GM12878 (cell line): ENCODE measurements at regions not wholly inside any gene's neighbourhood (a gene's known extent, or its start where the extent isn't known, plus 50 kb on each side); places are given as distances from the start of the nearest gene placed in this dataset.

Experiments used
- ATAC-seq: fragments of 200-7000 bp; cut with Tn5 transposase; 3 replicates; pipeline ENCODE4 v1.9.1; 2020; ENCODE audit warnings: mild to moderate bottlenecking, moderate library complexity
- BruUV-seq: library from RNA; stranded (reverse); fragments of 400-500 nt; replicated peaks from 2 replicates; lab custom pipeline; 2021; lab: Mats Ljungman, UMichigan
- CTCF ChIA-PET: fragments of 300-600 bp; sonication (Branson Sonifier 250); formaldehyde crosslinking; extraction: SDS; loops from one replicate; lab custom pipeline; 2021; ENCODE audit warnings: inconsistent platforms; lab: Yijun Ruan, JAX
- POLR2A ChIA-PET: fragments of 350-600 bp; formaldehyde crosslinking; extraction: SDS; loops from one replicate; lab custom pipeline; 2021; ENCODE audit warnings: inconsistent platforms; lab: Charles Lee
- RAD21 ChIA-PET: fragments of 300-600 bp; sonication (Branson Sonifier 250); formaldehyde crosslinking; loops from one replicate; lab custom pipeline; 2023; ENCODE audit warnings: antibody characterized with exemption; ENCODE audit not compliant: unreplicated experiment; lab: Charles Lee
- SMC1A ChIA-PET: fragments of 300-600 bp; sonication (Branson Sonifier 250); formaldehyde crosslinking; loops from one replicate; lab custom pipeline; 2023; ENCODE audit not compliant: unreplicated experiment, uncharacterized antibody; lab: Charles Lee
- DNase-seq: peaks from one replicate; pipeline ENCODE4 v3.0.0-alpha.2; 2011; ENCODE audit warnings: low read depth, low spot score
- FAIRE-seq: peaks from 3 replicates; lab custom pipeline; 2011; peaks lifted over from hg19 to GRCh38; lab: Jason Lieb, UNC
- H2AFZ ChIP-seq: 2 replicates; pipeline ENCODE4 v1.6.0; 2011; ENCODE audit warnings: low read depth, low read length, control low read depth; ENCODE audit not compliant: control insufficient read depth
- H3K27ac ChIP-seq: 2 replicates; pipeline ENCODE4 v1.5.1; 2011; ENCODE audit warnings: control low read depth; ENCODE audit not compliant: control insufficient read depth, insufficient read depth
- H3K27me3 ChIP-seq, 2 experiments: replicated peaks in 1 of 2; 2 replicates each; pipeline versions ENCODE4 v1.6.0 to v1.6.1; 2011; ENCODE audit warnings: low read length in 1 of 2; ENCODE audit not compliant: control insufficient read depth in 2 of 2, insufficient read depth in 2 of 2
- H3K36me3 ChIP-seq, 2 experiments: 2 replicates each; pipeline ENCODE4 v1.5.1; 2011; ENCODE audit warnings: low read length in 1 of 2; ENCODE audit not compliant: control insufficient read depth in 2 of 2, insufficient read depth in 2 of 2
- H3K4me1 ChIP-seq: 2 replicates; pipeline ENCODE4 v1.6.1; 2011; ENCODE audit warnings: mild to moderate bottlenecking, low read length, moderate library complexity, mixed read lengths; ENCODE audit not compliant: control insufficient read depth, insufficient read depth
- H3K4me2 ChIP-seq: 2 replicates; pipeline ENCODE4 v1.6.0; 2011; ENCODE audit warnings: control low read depth; ENCODE audit not compliant: control insufficient read depth, insufficient read depth
- H3K4me3 ChIP-seq: fragments of 200-600 bp; sonication (generic); 2 replicates; pipeline ENCODE4 v1.5.1; 2016
- H3K79me2 ChIP-seq: 2 replicates; pipeline ENCODE4 v1.6.0; 2011; ENCODE audit warnings: low read length; ENCODE audit not compliant: control insufficient read depth, insufficient read depth
- H3K9ac ChIP-seq: 2 replicates; pipeline ENCODE4 v1.8.0; 2011; ENCODE audit warnings: low read length, control low read depth, mixed read lengths; ENCODE audit not compliant: control insufficient read depth, insufficient read depth
- H3K9me3 ChIP-seq: replicated peaks from 3 replicates; pipeline ENCODE4 v1.5.1; 2011; ENCODE audit warnings: mild to moderate bottlenecking, low read length; ENCODE audit not compliant: control insufficient read depth, insufficient read depth
- H4K20me1 ChIP-seq: 2 replicates; pipeline ENCODE4 v1.6.0; 2011; ENCODE audit not compliant: control insufficient read depth, insufficient read depth
- CREB1 ChIP-seq: IDR thresholded peaks from 2 replicates; pipeline ENCODE4 v1.6.1; 2012; ENCODE audit warnings: low read depth, mild to moderate bottlenecking, inconsistent platforms
- IKZF2 ChIP-seq, 2 experiments: fragments of 450-650 bp; IDR thresholded peaks; 2 replicates each; pipeline ENCODE4 v1.6.1; 2017; ENCODE audit warnings: mild to moderate bottlenecking in 2 of 2, moderate library complexity in 2 of 2
- JUNB ChIP-seq: IDR thresholded peaks from 2 replicates; pipeline ENCODE4 v1.6.1; 2016; ENCODE audit warnings: antibody characterized with exemption, mild to moderate bottlenecking
- KDM1A ChIP-seq: fragments of 200-600 bp; sonication (generic); IDR thresholded peaks from 2 replicates; pipeline ENCODE4 v1.6.1; 2016; ENCODE audit warnings: borderline replicate concordance
- MTA3 ChIP-seq: IDR thresholded peaks from 2 replicates; pipeline ENCODE4 v1.6.1; 2012; ENCODE audit warnings: low read length, inconsistent platforms, borderline replicate concordance
- MYC ChIP-seq: IDR thresholded peaks from 2 replicates; pipeline ENCODE4 v1.6.1; 2011; ENCODE audit warnings: mild to moderate bottlenecking, low read length, moderate library complexity, inconsistent platforms; ENCODE audit not compliant: insufficient read depth, insufficient replicate concordance, insufficient read length, severe bottlenecking
- NFXL1 ChIP-seq: fragments of 450-650 bp; IDR thresholded peaks from 2 replicates; pipeline ENCODE4 v1.6.1; 2017; ENCODE audit warnings: antibody characterized with exemption, mild to moderate bottlenecking, borderline replicate concordance
- ZBED1 ChIP-seq: IDR thresholded peaks from 2 replicates; pipeline ENCODE4 v1.6.1; 2016; ENCODE audit warnings: borderline replicate concordance
- ZNF274 ChIP-seq: IDR thresholded peaks from one replicate; pipeline ENCODE4 v1.8.0; 2011; ENCODE audit not compliant: insufficient read length, insufficient read depth
- WGBS: methylation state at CpG from one replicate; pipeline ENCODE4 v1.1.6; 2016; ENCODE audit warnings: low lambda C conversion rate; ENCODE audit not compliant: insufficient replicate concordance, insufficient coverage; ENCODE audit errors: missing lambda C conversion rate; 5-methylcytosine and 5-hydroxymethylcytosine counted together
- in situ Hi-C: fragments of 300-500 bp; cut with MboI; formaldehyde crosslinking; loops from 9 replicates; pipeline ENCODE4 v1.14.3; 2018; ENCODE audit warnings: mixed read lengths
- intact Hi-C: fragments of 100-400 bp; cut with micrococcal nuclease; formaldehyde crosslinking; loops from one replicate; pipeline ENCODE4 v1.14.2; 2022; ENCODE audit not compliant: unreplicated experiment
- TF ChIP-seq, protein P1 (sequence below): fragments of 450-650 bp; formaldehyde crosslinking; IDR thresholded peaks from 2 replicates; pipeline ENCODE4 v1.4.0; 2022; ENCODE audit warnings: mild to moderate bottlenecking, moderate library complexity
- TF ChIP-seq, protein P2 (sequence below): IDR thresholded peaks from 2 replicates; pipeline ENCODE4 v1.6.1; 2012; ENCODE audit warnings: low read depth, low read length, improper control_type of control experiment
- TF ChIP-seq, protein P3 (sequence below): fragments of 450-650 bp; IDR thresholded peaks from 2 replicates; pipeline ENCODE4 v1.6.1; 2017; ENCODE audit warnings: mild to moderate bottlenecking, moderate library complexity
- TF ChIP-seq, protein P4 (sequence below): IDR thresholded peaks from 2 replicates; pipeline ENCODE4 v1.6.1; 2012; ENCODE audit warnings: low read length, inconsistent platforms

DNA sequence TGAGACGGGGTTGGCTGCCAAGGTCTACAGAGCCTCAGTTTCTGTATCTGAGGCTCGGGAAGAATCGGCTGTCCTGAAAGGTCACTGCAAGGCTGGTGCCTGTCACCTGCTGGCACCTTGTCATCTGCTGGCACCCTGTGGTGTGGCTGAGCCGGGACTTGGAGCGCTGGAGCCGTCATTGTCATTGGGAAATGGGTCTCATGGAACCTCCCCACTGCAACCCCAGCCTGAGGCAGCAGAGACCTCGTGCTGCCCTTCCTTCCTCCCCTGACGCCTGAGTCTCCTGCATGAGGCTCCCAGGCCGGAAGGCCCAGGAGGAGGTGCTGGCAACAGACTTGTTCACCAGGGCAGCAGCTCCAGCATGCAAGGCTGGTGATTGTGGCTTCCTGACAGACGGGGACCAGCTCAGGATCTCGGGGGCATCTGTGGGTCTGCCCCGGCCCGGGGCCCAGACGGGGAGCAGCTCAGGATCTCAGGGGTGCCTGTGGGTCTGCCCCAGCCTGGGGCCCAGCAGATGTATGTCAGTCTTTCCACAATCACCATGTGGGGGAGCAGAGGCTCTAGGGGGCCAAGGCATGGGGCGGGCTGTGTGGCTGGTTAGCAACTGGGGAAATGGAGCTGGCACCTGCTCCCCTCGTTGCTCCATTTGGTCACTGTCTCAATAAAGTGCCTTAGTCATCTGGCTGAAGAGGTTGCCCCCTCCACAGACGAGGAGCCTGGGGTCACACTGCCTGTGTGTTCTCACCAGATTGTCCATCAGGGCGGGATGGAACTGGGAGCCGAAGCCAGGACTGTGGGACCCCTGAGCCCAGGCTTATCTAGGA lies 668.7 kb downstream of the BRD1 start:
- in situ Hi-C loops: loop anchor here (25.0 kb wide), 1 partner anchor 97 kb away; no protein-coding TSS in a partner anchor

More for the DNA sequence above, 668.7 kb downstream of the BRD1 start:
- Histone ChIP-seq H3K4me1 (no peaks in the 10 kb centered on the region), H3K27ac (no peak overlapping the region), H3K9ac (no peak overlapping the region), H3K36me3 (no peaks in the 10 kb centered on the region), H3K4me3 (no peak overlapping the region), H2AFZ (no peak overlapping the region), H3K4me2 (no peak overlapping the region), H3K9me3 (no peaks in the 10 kb centered on the region; the same call in 2 of the 3 replicates), H3K27me3 (no peaks in the 10 kb centered on the region), H4K20me1 (no peaks in the 10 kb centered on the region), H3K79me2 (no peaks in the 10 kb centered on the region)
- TF ChIP-seq, protein P1, sequence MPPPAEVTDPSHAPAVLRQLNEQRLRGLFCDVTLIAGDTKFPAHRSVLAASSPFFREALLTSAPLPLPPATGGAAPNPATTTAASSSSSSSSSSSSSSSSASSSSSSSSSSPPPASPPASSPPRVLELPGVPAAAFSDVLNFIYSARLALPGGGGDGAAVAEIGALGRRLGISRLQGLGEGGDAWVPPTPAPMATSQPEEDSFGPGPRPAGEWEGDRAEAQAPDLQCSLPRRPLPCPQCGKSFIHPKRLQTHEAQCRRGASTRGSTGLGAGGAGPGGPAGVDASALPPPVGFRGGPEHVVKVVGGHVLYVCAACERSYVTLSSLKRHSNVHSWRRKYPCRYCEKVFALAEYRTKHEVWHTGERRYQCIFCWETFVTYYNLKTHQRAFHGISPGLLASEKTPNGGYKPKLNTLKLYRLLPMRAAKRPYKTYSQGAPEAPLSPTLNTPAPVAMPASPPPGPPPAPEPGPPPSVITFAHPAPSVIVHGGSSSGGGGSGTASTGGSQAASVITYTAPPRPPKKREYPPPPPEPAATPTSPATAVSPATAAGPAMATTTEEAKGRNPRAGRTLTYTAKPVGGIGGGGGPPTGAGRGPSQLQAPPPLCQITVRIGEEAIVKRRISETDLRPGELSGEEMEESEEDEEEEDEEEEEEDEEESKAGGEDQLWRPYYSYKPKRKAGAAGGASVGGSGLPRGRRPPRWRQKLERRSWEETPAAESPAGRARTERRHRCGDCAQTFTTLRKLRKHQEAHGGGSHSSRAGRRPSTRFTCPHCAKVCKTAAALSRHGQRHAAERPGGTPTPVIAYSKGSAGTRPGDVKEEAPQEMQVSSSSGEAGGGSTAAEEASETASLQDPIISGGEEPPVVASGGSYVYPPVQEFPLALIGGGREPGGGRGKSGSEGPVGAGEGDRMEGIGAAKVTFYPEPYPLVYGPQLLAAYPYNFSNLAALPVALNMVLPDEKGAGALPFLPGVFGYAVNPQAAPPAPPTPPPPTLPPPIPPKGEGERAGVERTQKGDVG (CRISPR knock-in tag): no peak
- TF ChIP-seq MYC: no peak
- no peak for TF ChIP-seq ZNF274
- no peak for TF ChIP-seq JUNB
- no peak for TF ChIP-seq MTA3
- no peak for TF ChIP-seq CREB1
- TF ChIP-seq, protein P2, sequence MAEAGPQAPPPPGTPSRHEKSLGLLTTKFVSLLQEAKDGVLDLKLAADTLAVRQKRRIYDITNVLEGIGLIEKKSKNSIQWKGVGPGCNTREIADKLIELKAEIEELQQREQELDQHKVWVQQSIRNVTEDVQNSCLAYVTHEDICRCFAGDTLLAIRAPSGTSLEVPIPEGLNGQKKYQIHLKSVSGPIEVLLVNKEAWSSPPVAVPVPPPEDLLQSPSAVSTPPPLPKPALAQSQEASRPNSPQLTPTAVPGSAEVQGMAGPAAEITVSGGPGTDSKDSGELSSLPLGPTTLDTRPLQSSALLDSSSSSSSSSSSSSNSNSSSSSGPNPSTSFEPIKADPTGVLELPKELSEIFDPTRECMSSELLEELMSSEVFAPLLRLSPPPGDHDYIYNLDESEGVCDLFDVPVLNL: no peak
- TF ChIP-seq IKZF2 (IDR thresholded peaks at IDR 0.05): no peak
- TF ChIP-seq, protein P3, sequence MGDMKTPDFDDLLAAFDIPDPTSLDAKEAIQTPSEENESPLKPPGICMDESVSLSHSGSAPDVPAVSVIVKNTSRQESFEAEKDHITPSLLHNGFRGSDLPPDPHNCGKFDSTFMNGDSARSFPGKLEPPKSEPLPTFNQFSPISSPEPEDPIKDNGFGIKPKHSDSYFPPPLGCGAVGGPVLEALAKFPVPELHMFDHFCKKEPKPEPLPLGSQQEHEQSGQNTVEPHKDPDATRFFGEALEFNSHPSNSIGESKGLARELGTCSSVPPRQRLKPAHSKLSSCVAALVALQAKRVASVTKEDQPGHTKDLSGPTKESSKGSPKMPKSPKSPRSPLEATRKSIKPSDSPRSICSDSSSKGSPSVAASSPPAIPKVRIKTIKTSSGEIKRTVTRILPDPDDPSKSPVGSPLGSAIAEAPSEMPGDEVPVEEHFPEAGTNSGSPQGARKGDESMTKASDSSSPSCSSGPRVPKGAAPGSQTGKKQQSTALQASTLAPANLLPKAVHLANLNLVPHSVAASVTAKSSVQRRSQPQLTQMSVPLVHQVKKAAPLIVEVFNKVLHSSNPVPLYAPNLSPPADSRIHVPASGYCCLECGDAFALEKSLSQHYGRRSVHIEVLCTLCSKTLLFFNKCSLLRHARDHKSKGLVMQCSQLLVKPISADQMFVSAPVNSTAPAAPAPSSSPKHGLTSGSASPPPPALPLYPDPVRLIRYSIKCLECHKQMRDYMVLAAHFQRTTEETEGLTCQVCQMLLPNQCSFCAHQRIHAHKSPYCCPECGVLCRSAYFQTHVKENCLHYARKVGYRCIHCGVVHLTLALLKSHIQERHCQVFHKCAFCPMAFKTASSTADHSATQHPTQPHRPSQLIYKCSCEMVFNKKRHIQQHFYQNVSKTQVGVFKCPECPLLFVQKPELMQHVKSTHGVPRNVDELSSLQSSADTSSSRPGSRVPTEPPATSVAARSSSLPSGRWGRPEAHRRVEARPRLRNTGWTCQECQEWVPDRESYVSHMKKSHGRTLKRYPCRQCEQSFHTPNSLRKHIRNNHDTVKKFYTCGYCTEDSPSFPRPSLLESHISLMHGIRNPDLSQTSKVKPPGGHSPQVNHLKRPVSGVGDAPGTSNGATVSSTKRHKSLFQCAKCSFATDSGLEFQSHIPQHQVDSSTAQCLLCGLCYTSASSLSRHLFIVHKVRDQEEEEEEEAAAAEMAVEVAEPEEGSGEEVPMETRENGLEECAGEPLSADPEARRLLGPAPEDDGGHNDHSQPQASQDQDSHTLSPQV: no peak
- no peak for TF ChIP-seq ZBED1
- no peak for TF ChIP-seq KDM1A
- TF ChIP-seq NFXL1: no peak
- TF ChIP-seq, protein P4, sequence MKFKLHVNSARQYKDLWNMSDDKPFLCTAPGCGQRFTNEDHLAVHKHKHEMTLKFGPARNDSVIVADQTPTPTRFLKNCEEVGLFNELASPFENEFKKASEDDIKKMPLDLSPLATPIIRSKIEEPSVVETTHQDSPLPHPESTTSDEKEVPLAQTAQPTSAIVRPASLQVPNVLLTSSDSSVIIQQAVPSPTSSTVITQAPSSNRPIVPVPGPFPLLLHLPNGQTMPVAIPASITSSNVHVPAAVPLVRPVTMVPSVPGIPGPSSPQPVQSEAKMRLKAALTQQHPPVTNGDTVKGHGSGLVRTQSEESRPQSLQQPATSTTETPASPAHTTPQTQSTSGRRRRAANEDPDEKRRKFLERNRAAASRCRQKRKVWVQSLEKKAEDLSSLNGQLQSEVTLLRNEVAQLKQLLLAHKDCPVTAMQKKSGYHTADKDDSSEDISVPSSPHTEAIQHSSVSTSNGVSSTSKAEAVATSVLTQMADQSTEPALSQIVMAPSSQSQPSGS: no peak
- intact Hi-C loops: no loop called here
- POLR2A ChIA-PET: no interaction called here
- SMC1A ChIA-PET: no interaction called here
- CTCF ChIA-PET: interaction anchor here (0.7 kb wide), 1 partner anchor 383 kb away, joined by 3 read pairs; no protein-coding TSS in a partner anchor
- BruUV-seq: no TSS peak
- DNase-seq (no peak), ATAC-seq (no peak), FAIRE-seq (no peak)
- WGBS: 26% methylated on average over 19 of the region's 19 CpGs
- RAD21 ChIA-PET: no interaction called here
